Hypothalamus (tissue), 51 donors: ENCODE measurements at regions not wholly inside any gene's neighbourhood (a gene's known extent, or its start where the extent isn't known, plus 50 kb on each side); places are given as distances from the start of the nearest gene placed in this dataset.
"Not testable (repeated sequence)": the region's sequence is repeated elsewhere in the genome, so short reads cannot be mapped to it uniquely, and the experiment has no call there.

Source experiments
- DNase-seq, 51 donors: peaks; one replicate each; lab custom pipeline; 2025; lab: John Stamatoyannopoulos, UW

DNA sequence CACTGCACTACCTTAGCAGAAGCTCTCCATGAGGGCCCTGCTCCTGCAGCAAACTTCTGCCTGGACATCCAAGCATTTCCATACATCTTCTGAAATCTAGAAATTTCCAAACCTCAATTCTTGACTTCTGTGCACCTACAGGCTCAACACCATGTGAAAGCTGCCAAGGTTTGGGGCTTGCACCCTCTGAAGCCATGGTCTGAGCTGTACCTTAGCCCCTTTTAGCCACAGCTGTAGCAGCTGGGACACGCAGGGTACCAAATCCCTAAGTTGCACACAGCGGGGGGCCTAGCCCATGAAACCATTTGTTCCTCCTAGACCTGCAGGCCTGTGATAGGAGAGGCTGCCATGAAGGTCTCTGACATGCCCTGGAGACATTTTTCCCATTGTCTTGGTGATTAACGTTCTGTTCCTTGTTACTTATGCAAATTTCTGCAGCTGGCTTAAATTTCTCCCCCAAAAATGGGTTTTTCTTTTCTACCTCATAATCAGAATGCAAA is 102.7 kb downstream of the EN1 start:
- DNase-seq: not testable (repeated sequence)

DNA sequence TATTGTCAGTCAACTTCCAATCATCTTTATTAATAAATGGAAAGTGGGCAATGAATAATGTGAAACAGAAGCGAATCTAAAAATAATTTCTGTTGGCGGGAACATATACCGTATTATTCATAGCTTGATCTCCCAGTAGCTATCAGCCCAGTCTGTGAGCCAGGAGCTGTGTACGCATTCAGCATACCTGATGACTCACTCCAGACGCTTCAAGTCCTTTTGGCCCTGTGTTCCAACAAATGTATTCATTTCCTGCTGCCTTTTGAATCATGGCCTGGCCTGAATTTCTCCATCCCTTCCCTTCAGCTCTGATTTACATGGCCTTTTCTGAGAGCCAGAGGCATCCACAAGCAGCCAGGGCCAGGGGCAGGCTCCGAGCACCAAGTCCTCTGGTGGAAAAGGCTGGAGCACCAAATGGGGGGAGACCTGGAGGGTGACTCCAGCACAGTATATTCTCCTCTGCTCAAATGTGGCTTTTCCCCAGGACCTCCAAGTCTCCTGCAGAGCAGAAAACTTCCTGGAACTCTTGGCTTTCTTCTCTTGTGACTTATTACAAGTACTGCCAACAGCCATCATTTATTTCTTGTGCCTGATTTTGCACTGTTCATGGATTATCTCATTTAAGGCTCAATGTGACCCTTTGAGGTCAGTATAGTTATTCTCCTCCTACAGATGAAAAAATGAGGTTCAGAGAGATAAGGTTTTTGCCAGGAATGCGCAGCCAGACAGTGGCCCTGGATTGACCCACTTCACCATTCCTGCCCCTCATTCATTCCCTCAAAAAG is 108.7 kb downstream of the EN1 start:
- DNase-seq: no peak

DNA sequence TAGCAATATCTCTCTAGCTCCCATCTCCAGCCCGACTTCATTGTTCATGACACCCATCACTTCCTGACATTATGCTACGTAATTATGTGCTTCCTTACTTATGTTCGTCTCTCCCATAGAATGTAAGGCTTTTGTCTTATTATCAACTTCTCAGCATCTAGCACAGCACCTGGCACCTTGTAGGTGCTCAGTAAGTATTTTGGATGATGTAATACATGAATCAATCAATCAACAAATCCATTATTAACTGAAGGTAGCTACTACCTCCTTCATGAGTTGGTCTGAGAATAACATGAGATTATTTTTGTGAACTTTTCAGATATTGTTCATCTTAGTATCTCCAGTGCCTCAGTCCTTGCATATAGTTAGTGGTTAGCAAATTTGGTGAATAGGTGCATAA is 109.3 kb downstream of the EN1 start:
- DNase-seq: no peak

DNA sequence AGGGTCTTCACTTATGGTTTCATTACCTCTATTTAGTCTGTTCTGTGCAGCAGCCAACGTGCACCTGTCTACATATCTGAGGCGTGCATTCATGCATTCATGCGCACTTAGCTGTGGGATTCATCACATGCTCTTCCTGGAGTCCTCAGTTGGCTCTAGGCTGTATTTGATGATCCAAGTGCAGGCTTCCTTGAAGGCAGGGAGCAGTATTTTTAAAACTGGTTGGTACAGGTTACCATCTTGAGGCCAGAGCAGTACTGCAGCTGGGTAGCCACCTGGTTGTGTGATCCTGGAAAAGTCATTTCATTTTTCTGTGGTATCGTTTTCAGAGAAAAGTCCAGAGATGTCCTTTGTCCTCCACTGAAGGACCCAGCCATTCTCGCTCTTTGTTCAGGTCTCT is 109.8 kb downstream of the EN1 start:
- no peak for DNase-seq

DNA sequence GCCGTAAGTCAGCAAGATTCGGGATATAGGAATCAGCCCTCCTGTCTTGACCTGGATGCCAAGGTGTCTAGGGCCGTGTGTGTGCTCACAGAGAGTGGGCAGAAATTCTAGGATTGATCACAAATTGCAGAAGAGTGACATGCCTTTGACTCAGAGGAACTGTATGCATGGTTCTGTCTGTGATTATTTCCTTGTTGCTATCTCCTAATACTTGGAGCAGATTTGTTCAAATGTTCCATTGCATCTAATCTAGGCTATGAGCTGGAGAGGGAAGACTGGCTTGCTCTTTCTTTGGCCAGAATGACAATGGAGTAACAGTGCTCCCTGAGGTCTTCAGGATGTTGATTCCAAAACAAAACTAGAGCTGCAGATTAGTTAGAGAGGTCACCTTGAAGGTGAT is 115.0 kb downstream of the EN1 start:
- no peak for DNase-seq

DNA sequence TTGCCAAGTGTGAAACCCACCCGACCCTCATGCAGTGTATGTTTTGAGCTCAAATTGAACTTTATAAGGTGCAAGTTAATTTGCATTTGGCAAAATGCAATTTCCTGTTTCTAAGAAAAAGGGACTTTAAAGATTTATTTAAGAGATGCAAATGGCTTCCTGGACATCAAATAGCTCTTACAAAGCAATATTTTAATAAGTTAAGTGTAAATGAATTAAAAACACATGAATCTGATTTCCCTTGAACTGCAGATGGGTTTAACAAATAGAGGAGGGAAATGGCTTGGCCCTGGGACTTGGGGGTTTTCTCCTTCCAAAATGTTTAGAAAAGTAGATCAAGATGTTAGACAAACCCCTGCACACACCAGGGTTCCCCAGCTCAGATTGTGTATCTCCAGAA is 116.0 kb downstream of the EN1 start:
- DNase-seq: no peak

DNA sequence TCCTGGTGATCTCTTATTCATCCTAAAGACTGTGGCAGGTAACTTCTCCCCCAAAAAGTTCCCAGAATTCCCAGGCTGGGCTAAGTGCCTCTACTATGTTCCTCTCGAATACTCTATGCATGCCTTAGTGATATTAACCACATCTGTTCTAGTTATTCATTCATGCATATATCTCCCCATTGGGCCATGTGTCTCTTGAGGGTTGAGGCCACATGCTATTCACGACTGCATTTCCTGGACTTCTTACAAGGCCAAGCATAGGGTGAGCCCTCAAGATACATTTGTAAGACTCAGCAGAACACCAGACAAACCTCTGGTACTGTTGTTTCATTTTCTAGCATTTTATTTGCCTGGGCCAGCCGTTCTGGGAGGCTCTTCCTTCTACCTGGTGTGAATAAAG is 117.0 kb downstream of the EN1 start:
- DNase-seq: no peak

DNA sequence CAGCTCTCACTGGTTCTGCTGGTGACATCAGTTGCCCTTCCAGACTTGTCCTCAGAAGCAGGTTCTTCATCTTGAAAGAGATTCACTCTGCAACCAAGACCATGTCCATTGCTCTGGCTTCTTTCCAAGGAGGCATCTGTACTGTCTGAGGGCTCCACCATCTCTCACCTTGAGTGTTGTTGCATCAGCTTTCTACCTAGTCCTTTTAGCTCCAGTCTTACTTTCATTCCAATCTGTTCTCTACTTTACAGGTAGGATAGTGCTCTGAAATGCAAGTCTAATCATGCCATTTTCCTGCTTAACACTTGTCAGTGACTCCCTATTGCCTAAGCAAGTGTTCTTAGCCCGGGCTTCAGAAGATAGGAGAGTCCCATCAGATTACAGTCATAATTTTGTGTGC is 117.7 kb downstream of the EN1 start:
- DNase-seq: no peak

DNA sequence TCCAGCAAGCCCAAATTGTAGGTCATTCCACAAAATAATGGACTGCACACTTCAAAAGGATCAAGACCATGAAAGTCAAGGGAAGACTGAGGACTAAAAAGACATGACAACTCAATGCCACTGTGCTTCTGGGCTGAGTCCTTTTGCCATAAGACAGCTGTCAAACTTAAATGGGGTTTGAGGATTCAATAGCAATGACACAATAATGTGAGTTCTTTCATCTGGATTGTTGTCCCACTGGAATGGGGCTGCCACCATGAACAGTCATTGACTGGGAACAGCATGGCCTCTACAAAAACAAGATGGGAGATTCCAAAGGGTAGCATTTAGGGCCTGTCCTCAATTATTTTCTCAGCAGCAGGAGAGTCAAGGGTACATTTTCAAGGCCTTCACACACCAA is 118.5 kb downstream of the EN1 start:
- no peak for DNase-seq

DNA sequence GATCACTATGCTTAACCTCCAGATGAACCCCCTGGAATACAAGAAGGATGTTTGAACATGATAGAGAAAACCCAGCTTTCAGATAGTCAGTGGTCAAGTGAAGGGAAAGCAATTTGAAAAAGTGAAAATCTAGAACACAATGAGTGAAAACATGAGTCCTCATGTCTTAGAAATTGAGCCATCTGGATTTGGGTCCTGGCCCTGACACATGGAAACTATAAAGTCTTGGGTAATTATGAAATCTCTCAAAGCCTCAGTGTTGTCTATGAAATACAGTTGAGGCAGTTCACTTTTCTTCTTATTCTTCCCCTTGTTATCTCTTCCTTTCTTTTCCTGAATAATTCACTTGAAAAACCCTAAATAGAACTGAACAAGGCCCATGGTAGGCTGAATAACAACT is 120.6 kb downstream of the EN1 start:
- DNase-seq: no peak

DNA sequence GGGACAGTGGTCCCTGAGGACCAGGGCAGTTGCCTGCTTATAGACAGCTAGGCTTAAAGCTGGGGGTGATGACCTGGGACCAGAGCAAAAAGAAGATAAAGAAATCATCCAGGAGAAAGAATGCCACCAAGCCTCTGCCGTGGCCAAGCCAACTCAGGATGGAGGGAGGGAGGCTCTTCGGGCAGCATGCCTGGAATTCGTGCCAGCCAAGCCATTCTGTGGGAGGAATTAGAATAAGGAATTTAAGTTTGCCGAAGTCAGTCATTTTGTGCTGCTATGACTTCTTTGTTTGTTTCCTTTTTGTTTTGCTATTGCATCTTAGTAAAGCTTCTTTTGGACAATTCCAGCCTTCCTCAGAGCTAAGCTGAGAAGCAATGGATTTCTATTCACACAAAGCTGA is 124.1 kb downstream of the EN1 start:
- no peak for DNase-seq

DNA sequence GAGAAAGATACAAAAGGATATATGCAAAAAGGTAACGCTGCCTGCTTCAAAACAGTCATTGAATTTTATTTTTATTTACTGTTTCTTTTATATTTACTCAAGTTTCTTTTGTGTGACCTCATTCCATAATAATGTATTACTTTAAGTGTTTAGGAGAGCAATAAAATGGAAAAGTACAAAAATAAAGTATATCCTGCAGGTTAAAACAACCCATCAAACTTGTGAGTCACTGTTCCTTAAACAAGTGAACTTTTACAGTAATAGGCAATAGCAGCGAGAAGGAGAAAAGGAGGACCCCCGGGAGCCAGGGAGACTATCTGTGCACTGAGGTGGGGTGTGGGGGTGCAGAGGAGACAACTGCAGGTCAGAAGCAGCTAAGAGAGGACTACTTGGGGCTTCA is 124.5 kb downstream of the EN1 start:
- no peak for DNase-seq

DNA sequence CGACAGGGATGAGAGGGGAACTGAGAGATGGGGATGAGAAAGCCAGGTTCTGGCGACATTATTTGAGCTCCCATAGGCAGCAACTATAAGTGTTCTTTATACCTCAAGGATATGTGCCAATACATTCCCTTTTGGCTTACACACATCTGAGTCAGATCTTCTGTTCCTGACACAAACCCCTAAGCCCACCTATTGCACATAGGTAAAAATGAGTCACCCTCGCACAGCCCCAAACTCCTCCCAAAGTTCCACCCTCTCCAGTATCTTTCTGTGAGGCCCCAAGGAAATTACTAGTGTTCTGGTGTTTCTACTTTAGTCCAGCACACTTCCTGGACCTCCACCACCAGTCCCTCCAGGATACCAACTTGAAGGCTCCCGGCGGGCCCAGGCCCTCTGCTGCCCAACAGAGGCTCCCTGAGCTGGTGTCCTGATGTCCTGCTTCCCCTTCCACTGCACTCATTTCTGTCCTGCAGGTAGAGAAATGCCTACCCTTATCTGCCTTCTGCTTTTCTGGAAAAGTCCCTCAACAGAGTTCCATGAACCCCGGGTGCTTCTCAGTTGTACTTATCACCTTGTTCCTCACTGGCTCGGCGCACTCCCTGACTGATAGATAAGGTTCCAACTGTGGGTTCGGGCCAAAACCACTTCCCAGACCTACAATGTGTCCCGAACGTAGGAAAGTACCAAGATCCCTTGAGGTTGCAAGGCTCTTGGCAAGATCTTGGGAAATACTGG is 125.5 kb downstream of the EN1 start:
- no peak for DNase-seq

DNA sequence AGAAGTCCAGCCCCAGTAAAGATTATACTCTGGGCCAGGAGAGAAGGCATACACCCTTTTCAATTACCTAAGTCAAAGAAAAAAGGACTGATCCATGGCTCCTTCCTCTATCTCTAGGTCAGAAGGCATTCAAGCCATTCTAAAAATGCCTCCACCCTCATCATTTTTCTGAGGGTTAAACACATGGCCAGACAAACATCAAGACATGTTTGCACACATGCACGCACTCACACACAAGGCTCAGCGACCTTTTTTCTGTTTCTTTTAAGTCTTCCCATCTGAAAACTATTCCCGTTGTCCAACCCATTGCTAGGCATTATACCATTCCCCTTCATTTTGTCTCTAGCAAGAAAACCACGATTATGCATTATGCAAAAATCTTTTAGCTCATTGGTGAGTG is 126.6 kb downstream of the EN1 start:
- DNase-seq: no peak

DNA sequence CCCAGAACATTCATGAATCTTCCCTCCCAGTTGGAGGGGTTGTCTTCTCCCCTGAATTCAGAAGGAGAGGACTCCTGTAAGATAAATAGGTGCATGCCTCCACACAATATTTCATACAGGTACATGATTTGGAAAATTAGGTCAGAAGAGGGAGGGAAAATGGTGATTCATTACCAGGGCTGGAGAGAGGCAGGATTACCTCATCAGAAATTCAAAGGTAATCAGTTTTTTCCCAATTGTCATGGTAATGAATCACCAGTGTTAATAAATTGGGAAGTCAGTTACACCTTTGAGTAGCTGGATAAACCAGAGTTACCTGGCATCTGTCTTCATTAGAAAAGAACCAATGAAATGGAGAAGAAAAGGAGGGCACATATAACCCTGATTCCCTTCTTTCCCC is 128.5 kb downstream of the EN1 start:
- no peak for DNase-seq

DNA sequence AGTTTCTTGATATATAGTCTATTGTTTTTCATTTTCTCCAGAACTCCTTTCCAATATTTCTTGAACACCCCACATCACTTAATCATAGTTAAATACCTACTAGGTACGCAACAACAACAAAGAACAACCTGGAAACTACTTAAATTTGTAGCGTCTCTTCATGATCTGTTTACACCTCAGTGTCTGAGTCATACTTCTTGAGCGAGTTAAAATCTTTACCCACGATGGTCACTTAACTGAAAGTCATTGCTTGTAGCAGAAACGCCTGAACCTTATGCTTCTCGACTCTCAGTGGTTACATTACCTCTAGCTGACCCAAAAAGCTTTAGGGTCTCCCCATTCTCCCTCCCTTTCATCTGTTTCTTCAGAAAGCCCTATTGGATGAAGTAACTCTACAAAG is 131.3 kb downstream of the EN1 start:
- DNase-seq: no peak

DNA sequence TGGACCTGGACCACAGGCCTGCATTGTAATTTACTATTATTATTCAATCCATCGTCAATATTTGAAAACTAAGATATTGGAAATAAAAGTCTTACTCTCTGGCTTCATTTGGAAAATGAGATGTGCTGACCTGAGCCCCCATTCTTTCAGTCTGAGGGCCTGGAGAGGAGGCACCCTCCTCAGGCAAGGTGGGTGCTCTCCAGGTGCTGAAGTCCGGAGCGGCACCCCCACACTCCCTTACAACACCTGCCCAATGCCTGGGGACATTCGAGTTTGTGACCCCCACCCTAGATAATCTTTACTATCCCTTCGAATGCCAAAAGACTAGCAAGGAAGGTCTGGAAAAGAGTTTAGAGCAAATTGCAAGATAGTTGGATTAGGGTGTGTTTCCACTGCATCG is 133.3 kb downstream of the EN1 start:
- DNase-seq: no peak

DNA sequence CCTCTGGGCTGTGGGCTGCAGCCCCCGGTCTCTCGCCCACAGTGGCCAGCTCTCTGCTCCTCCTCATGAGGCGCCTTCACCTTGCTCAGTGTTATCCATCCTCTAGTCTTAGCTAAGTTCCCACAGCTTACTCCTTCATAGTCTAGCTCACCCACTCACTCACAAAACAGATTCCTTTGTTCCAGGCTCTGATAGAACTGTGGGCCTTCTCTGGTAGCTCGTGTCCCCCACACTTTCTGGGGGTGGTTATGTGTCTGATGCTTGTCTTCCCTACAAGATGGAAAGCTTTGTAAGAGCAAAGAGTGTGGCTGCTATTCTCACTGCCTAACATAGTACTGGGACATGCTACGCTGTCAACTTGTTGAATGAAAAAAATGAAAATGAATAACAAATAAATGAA is 135.8 kb downstream of the EN1 start:
- no peak for DNase-seq

DNA sequence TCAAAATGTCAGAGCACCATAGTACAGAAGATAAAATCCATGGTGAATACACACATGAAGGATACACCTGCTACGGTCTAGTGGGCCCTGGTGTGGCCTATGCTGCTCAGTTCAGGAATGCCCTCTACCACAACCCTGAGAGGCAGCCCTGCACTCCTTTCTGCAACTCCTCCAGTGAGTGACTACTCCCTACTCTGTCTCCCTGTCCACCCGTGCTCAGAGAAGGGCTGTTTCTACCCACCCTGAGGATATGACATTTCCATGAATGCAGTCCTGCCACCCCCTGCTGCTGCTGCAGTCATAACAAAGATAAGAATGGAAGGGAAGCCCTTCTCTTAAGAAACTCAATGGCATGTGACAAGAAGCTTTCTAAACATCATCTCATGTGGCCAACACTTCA is 137.0 kb downstream of the EN1 start:
- DNase-seq: no peak

DNA sequence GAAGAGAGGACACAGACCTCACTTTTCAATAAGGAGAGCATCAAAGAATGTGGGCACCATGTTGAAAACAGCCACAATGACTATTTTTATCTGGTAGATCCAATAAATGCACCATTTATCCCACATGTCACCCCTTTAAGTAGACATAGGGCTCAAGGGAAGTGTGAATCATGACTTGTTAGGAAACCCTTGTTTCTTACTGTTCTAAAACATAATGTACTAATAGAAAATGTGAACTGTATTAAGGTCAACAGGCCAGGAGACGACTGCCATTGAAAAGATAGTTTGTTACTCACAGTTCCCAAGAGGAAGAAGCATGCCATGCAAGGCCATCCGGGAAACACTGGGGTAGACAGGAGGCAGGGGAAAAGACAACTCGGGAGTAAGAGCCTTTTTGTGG is 137.7 kb downstream of the EN1 start:
- no peak for DNase-seq

DNA sequence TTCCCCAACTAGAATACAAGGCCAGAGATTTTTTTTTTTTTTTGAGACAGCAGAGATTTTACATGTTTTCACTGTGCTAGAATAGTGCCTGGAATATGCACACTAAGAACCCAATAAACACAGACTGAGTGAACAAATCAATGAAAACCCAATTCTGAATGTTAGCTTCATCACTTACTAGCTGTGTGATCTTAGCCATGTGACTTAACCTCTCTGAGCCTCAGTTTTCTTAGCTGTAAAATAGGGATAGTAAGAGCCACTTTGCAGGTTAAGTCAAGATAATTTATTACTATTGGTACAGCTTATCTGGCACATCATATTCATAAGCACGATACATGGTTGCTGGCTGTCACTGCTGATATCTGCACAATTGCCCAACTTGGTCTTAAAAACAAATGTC is 140.6 kb downstream of the EN1 start:
- no peak for DNase-seq

DNA sequence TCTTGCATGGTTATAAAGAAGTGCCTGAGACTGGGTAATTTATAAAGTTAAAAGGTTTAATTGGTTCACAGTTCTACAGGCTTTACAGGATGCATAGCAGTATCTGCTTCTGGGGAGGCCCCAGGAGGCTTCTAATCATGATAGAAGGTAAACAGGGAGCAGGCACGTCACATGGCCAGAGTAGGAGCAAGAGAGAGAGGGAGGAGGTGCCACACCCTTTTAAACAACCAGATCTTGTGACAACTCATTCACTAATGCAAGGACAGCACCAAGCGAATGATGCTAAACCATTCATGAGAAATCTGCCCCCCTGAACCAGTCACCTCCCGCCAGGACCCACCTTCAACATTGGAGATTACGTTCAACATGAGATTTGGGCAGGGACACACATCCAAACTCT is 141.1 kb downstream of the EN1 start:
- no peak for DNase-seq
